ENCODE measurements at regions not wholly inside any gene's neighbourhood (a gene's known extent, or its start where the extent isn't known, plus 50 kb on each side); places are given as distances from the start of the nearest gene placed in this dataset.
A peak's percentile ranks its signal among the peaks of the same experiment; 100 is the strongest.

DNA sequence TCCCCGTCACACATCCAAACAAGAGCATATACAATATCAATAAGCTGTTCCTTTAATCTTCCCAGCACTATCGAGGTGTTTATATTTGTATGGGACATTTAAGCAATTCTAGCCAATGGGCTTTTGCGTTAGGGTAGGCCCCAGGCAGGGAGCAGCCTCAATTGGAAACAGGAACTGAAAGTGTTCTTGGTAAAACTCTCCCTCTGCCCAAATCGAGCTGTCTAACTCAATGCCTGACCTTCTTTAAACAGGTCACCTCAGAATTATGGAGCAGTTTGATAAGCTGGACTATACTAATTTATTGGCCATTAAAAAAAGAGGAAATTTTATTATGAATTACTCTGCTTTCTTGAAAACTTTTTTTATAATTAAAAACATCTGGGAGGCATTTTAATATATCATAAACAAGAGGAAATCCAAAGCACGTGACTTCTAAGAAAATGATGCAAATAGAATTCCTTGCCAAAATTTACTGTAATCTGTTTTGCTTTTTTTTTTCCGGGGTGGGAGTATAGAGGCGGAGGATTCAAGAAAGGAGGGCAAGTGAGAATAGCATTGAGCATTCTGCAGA lies 498.1 kb downstream of the LMO4 start:
- Histone ChIP-seq H3K79me2 (ENCODE audit: insufficient read depth, low read depth, low read length) (no peaks in the 10 kb centered on the region), H3K4me3 (ENCODE audit: low read depth, low read length, poor library complexity, severe bottlenecking) (no peak overlapping the region), H2AFZ (ENCODE audit: low read length) (peak overlapping the region; percentile 59; the same call in 1 of the 2 replicates), H3K9me3 (ENCODE audit: low read length) (no peaks in the 10 kb centered on the region), H3K9me2 (ENCODE audit: insufficient read depth, low read length) (no peaks in the 10 kb centered on the region), H4K20me1 (ENCODE audit: insufficient read depth, low read length) (no peaks in the 10 kb centered on the region), H3K27ac (ENCODE audit: low read depth, low read length, poor library complexity, severe bottlenecking) (no peak overlapping the region), H3K4me1 (ENCODE audit: insufficient read depth, low read length, poor library complexity, severe bottlenecking) (peaks cover 5% of the 10 kb centered on the region), H3K4me2 (ENCODE audit: low read length) (peak overlapping the region; percentile 38; the same call in 1 of the 2 replicates), H3K36me3 (ENCODE audit: insufficient read depth, low read length) (no peaks in the 10 kb centered on the region)
- POLR2A ChIA-PET = interaction anchor here (1.4 kb wide), 1 partner anchor 9 kb away, joined by 3 read pairs; no protein-coding TSS in a partner anchor
- intact Hi-C loops (cut with micrococcal nuclease; ENCODE audit: unreplicated experiment) = loop anchor here (1.0 to 5.0 kb wide), 2 partner anchors 26 to 499 kb away; partner anchors contain the start of gene LMO4
- no TSS peak for BruUV-seq (replicated peaks)
- DNase-seq (ENCODE audit: low spot score) = peak; percentile 75
- TF ChIP-seq EZH2phosphoT487 (IDR thresholded peaks at IDR 0.05; ENCODE audit: borderline replicate concordance, low read depth, low read length) (no peak), CTCF (conservative IDR thresholded peaks at IDR 0.05; ENCODE audit: low read length) (no peak)
- CTCF ChIA-PET (ENCODE audit: unreplicated experiment) = no interaction called here

- Histone ChIP-seq H4K20me1 (ENCODE audit: insufficient read depth, low read length) (no peaks in the 10 kb centered on the region), H3K9me2 (ENCODE audit: insufficient read depth, low read length) (no peaks in the 10 kb centered on the region), H3K4me2 (ENCODE audit: low read length) (no peak overlapping the region), H3K79me2 (ENCODE audit: insufficient read depth, low read depth, low read length) (no peaks in the 10 kb centered on the region), H3K9me3 (ENCODE audit: low read length) (no peaks in the 10 kb centered on the region), H3K4me1 (ENCODE audit: insufficient read depth, low read length, poor library complexity, severe bottlenecking) (peaks cover 5% of the 10 kb centered on the region), H3K4me3 (ENCODE audit: low read depth, low read length, poor library complexity, severe bottlenecking) (no peak overlapping the region), H3K27ac (ENCODE audit: low read depth, low read length, poor library complexity, severe bottlenecking) (no peak overlapping the region), H2AFZ (ENCODE audit: low read length) (no peak overlapping the region), H3K36me3 (ENCODE audit: insufficient read depth, low read length) (no peaks in the 10 kb centered on the region)
- no peak for DNase-seq (ENCODE audit: low spot score)
- ChIA-PET POLR2A (interaction anchor here (0.7 kb wide), 1 partner anchor 57 kb away, joined by 3 read pairs; no protein-coding TSS in a partner anchor), CTCF (ENCODE audit: unreplicated experiment) (no interaction called here)
- no peak for TF ChIP-seq CTCF (conservative IDR thresholded peaks at IDR 0.05; ENCODE audit: low read length)
- no peak for TF ChIP-seq EZH2phosphoT487 (IDR thresholded peaks at IDR 0.05; ENCODE audit: borderline replicate concordance, low read depth, low read length)
- no TSS peak for BruUV-seq (replicated peaks)
- intact Hi-C loops (cut with micrococcal nuclease; ENCODE audit: unreplicated experiment) = loop anchor here (5.0 kb wide), 1 partner anchor 502 kb away; the partner anchor contains the start of gene LMO4
These were observed 500.7 kb downstream of the LMO4 start for GRCh38 chr1:87829360-87829759.

- H3K4me1 ChIP-seq (ENCODE audit: insufficient read depth, low read length, poor library complexity, severe bottlenecking) = peaks cover 5% of the 10 kb centered on the region
- POLR2A ChIA-PET = no interaction called here
- no peak overlapping the region for H3K4me2 ChIP-seq (ENCODE audit: low read length)
- no peak for TF ChIP-seq CTCF (conservative IDR thresholded peaks at IDR 0.05; ENCODE audit: low read length)
- no peak for TF ChIP-seq EZH2phosphoT487 (IDR thresholded peaks at IDR 0.05; ENCODE audit: borderline replicate concordance, low read depth, low read length)
- no peaks in the 10 kb centered on the region for H4K20me1 ChIP-seq (ENCODE audit: insufficient read depth, low read length)
- CTCF ChIA-PET (ENCODE audit: unreplicated experiment) = no interaction called here
- no peak overlapping the region for H2AFZ ChIP-seq (ENCODE audit: low read length)
- no peaks in the 10 kb centered on the region for H3K9me3 ChIP-seq (ENCODE audit: low read length)
- no TSS peak for BruUV-seq (replicated peaks)
- H3K4me3 ChIP-seq (ENCODE audit: low read depth, low read length, poor library complexity, severe bottlenecking) = no peak overlapping the region
- no peak for DNase-seq (ENCODE audit: low spot score)
- no peaks in the 10 kb centered on the region for H3K79me2 ChIP-seq (ENCODE audit: insufficient read depth, low read depth, low read length)
- no peak overlapping the region for H3K27ac ChIP-seq (ENCODE audit: low read depth, low read length, poor library complexity, severe bottlenecking)
- no peaks in the 10 kb centered on the region for H3K36me3 ChIP-seq (ENCODE audit: insufficient read depth, low read length)
- no peaks in the 10 kb centered on the region for H3K9me2 ChIP-seq (ENCODE audit: insufficient read depth, low read length)
- intact Hi-C loops (cut with micrococcal nuclease; ENCODE audit: unreplicated experiment) = no loop called here
These were observed 501.8 kb downstream of the LMO4 start for GRCh38 chr1:87830432-87830978.

Data from OCI-LY7 (cell line).